Astrocyte (in vitro differentiated cells and primary cell): ENCODE measurements at regions not wholly inside any gene's neighbourhood (a gene's known extent, or its start where the extent isn't known, plus 50 kb on each side); places are given as distances from the start of the nearest gene placed in this dataset.

Experiments used
- EZH2 ChIP-seq: IDR thresholded peaks from 2 replicates; pipeline ENCODE4 v1.6.1; 2012; ENCODE audit warnings: mild to moderate bottlenecking, low read length, inconsistent platforms; ENCODE audit not compliant: insufficient read depth
- TF ChIP-seq, protein P1 (sequence below): IDR thresholded peaks from 2 replicates; pipeline ENCODE4 v1.5.1; 2011; ENCODE audit warnings: low read depth, mild to moderate bottlenecking, inconsistent platforms, low read length, moderate library complexity; ENCODE audit not compliant: insufficient read depth

DNA sequence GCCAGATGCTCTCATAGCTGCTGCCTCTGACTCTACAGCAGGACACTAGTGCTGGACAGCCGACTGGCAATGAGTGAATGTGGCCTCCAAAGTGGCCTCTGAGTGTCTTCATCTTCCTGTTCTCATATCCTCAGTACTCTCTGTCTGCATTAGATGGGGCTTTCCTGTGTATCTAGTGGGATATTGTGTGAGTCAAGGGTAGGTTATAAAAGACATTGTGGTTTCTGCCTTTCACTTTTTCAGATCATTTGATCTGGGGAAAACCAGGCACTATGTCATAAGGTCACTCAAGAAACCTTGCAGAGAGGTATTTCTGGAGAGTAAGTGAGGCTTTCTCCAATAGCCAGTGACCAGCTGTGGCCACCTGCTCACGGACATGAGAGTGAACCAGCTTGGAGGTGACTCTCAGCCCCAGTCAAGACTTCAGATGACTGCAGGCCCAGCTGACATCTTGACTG lies 333.6 kb upstream of the NCAM1 start:
- no peak for TF ChIP-seq EZH2
- TF ChIP-seq, protein P1, sequence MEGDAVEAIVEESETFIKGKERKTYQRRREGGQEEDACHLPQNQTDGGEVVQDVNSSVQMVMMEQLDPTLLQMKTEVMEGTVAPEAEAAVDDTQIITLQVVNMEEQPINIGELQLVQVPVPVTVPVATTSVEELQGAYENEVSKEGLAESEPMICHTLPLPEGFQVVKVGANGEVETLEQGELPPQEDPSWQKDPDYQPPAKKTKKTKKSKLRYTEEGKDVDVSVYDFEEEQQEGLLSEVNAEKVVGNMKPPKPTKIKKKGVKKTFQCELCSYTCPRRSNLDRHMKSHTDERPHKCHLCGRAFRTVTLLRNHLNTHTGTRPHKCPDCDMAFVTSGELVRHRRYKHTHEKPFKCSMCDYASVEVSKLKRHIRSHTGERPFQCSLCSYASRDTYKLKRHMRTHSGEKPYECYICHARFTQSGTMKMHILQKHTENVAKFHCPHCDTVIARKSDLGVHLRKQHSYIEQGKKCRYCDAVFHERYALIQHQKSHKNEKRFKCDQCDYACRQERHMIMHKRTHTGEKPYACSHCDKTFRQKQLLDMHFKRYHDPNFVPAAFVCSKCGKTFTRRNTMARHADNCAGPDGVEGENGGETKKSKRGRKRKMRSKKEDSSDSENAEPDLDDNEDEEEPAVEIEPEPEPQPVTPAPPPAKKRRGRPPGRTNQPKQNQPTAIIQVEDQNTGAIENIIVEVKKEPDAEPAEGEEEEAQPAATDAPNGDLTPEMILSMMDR, result no peak
